Stimulated activated naive CD8-positive, alpha-beta T cell treated with anti-CD3 and anti-CD28 coated beads, Interleukin-15, amount 100 ng/mL, for 72 hours (primary cell): ENCODE measurements at regions not wholly inside any gene's neighbourhood (a gene's known extent, or its start where the extent isn't known, plus 50 kb on each side); places are given as distances from the start of the nearest gene placed in this dataset.

Experiments used
- ATAC-seq: fragments of 150-1000 bp; cut with Tn5 transposase; 2 replicates; pipeline ENCODE4 v1.10.0; 2021; ENCODE audit warnings: mild to moderate bottlenecking, moderate library complexity
- DNase-seq, 2 donors: peaks; one replicate each; pipeline ENCODE4 v3.0.0; 2021 to 2022
- H3K27ac Mint-ChIP-seq, 2 donors: one replicate each; pipeline ENCODE4 v1.8.0; 2022; ENCODE audit warnings: mild to moderate bottlenecking in 2 of 2, mixed read lengths in 2 of 2, moderate library complexity in 2 of 2
- H3K27me3 Mint-ChIP-seq: one replicate; pipeline ENCODE4 v1.8.0; 2022; ENCODE audit warnings: mixed read lengths
- H3K4me1 Mint-ChIP-seq: one replicate; pipeline ENCODE4 v1.8.0; 2022; ENCODE audit warnings: mild to moderate bottlenecking, mixed read lengths
- H3K4me3 Mint-ChIP-seq, 2 donors: one replicate each; pipeline ENCODE4 v1.8.0; 2022; ENCODE audit warnings: mild to moderate bottlenecking in 2 of 2, mixed read lengths in 2 of 2, moderate library complexity in 1 of 2
- H3K9me3 Mint-ChIP-seq, 2 donors: one replicate each; pipeline ENCODE4 v1.8.0; 2022; ENCODE audit warnings: mixed read lengths in 2 of 2

GRCh38 chr3:159447841-159448240, 540.8 kb upstream of the IL12A start:
- H3K4me3 Mint-ChIP-seq, result no peak overlapping the region
- no peak for DNase-seq
- ATAC-seq, result no peak
- H3K27ac Mint-ChIP-seq, result no peak overlapping the region
- H3K27me3 Mint-ChIP-seq, result no peaks in the 10 kb centered on the region
- H3K9me3 Mint-ChIP-seq, result peaks cover 0 to 7% of the 10 kb centered on the region in 2 donors
- no peaks in the 10 kb centered on the region for H3K4me1 Mint-ChIP-seq

- peaks cover 0 to 8% of the 10 kb centered on the region in 2 donors for H3K9me3 Mint-ChIP-seq
- DNase-seq (no peak), ATAC-seq (no peak)
- H3K4me3 Mint-ChIP-seq, result no peak overlapping the region
- no peak overlapping the region for H3K27ac Mint-ChIP-seq
- H3K4me1 Mint-ChIP-seq, result no peaks in the 10 kb centered on the region
- H3K27me3 Mint-ChIP-seq, result no peaks in the 10 kb centered on the region
Observed at GRCh38 chr3:159448902-159449301, 539.7 kb upstream of the IL12A start.

GRCh38 chr3:159451067-159451466, 537.6 kb upstream of the IL12A start:
- H3K27ac Mint-ChIP-seq, result no peak overlapping the region

GRCh38 chr3:159451482-159451881, 537.2 kb upstream of the IL12A start:
- H3K4me1 Mint-ChIP-seq, result no peaks in the 10 kb centered on the region
- H3K4me3 Mint-ChIP-seq, result no peak overlapping the region
- peaks cover 0 to 7% of the 10 kb centered on the region in 2 donors for H3K9me3 Mint-ChIP-seq
- ATAC-seq (no peak), DNase-seq (no peak)
- H3K27ac Mint-ChIP-seq, result no peak overlapping the region
- H3K27me3 Mint-ChIP-seq, result no peaks in the 10 kb centered on the region

More at GRCh38 chr3:159451067-159451466, 537.6 kb upstream of the IL12A start:
- ATAC-seq (no peak), DNase-seq (no peak)
- H3K27me3 Mint-ChIP-seq, result no peaks in the 10 kb centered on the region
- peaks cover 0 to 7% of the 10 kb centered on the region in 2 donors for H3K9me3 Mint-ChIP-seq
- no peak overlapping the region for H3K4me3 Mint-ChIP-seq
- no peaks in the 10 kb centered on the region for H3K4me1 Mint-ChIP-seq

- DNase-seq, result no peak
- H3K27me3 Mint-ChIP-seq, result no peaks in the 10 kb centered on the region
- H3K27ac Mint-ChIP-seq, result no peak overlapping the region
- H3K4me3 Mint-ChIP-seq, result no peak overlapping the region
- H3K4me1 Mint-ChIP-seq, result no peaks in the 10 kb centered on the region
- peaks cover 0 to 7% of the 10 kb centered on the region in 2 donors for H3K9me3 Mint-ChIP-seq
- ATAC-seq, result no peak
Observed at GRCh38 chr3:159453036-159453435, 535.6 kb upstream of the IL12A start.

- no peak overlapping the region for H3K4me3 Mint-ChIP-seq
- ATAC-seq (no peak), DNase-seq (no peak)
- H3K27me3 Mint-ChIP-seq, result no peaks in the 10 kb centered on the region
- H3K9me3 Mint-ChIP-seq, result peaks cover 0 to 7% of the 10 kb centered on the region in 2 donors
- H3K4me1 Mint-ChIP-seq, result no peaks in the 10 kb centered on the region
- H3K27ac Mint-ChIP-seq, result no peak overlapping the region
Observed at GRCh38 chr3:159453945-159454344, 534.7 kb upstream of the IL12A start.

GRCh38 chr3:159455741-159456181, 532.9 kb upstream of the IL12A start:
- no peak for DNase-seq
- Mint-ChIP-seq H3K27ac (no peak overlapping the region), H3K9me3 (peaks cover 0 to 7% of the 10 kb centered on the region in 2 donors), H3K4me1 (no peaks in the 10 kb centered on the region), H3K4me3 (no peak overlapping the region), H3K27me3 (no peaks in the 10 kb centered on the region)
- ATAC-seq, result no peak

GRCh38 chr3:159458010-159458409, 530.6 kb upstream of the IL12A start:
- H3K27ac Mint-ChIP-seq, result no peak overlapping the region
- H3K27me3 Mint-ChIP-seq, result no peaks in the 10 kb centered on the region
- H3K4me1 Mint-ChIP-seq, result no peaks in the 10 kb centered on the region
- peaks cover 0 to 20% of the 10 kb centered on the region in 2 donors for H3K9me3 Mint-ChIP-seq
- ATAC-seq (no peak), DNase-seq (no peak)
- no peak overlapping the region for H3K4me3 Mint-ChIP-seq

- H3K27me3 Mint-ChIP-seq, result no peaks in the 10 kb centered on the region
- no peak overlapping the region for H3K27ac Mint-ChIP-seq
- H3K4me1 Mint-ChIP-seq, result no peaks in the 10 kb centered on the region
- ATAC-seq (no peak), DNase-seq (no peak)
- H3K4me3 Mint-ChIP-seq, result no peak overlapping the region
- H3K9me3 Mint-ChIP-seq, result peaks cover 0 to 14% of the 10 kb centered on the region in 2 donors
Observed at GRCh38 chr3:159458982-159459381, 529.7 kb upstream of the IL12A start.

- Mint-ChIP-seq H3K4me3 (no peak overlapping the region), H3K9me3 (peaks cover 0 to 4% of the 10 kb centered on the region in 2 donors), H3K27me3 (no peaks in the 10 kb centered on the region), H3K27ac (no peak overlapping the region), H3K4me1 (no peaks in the 10 kb centered on the region)
- ATAC-seq (no peak), DNase-seq (no peak)
Observed at GRCh38 chr3:159472611-159473010, 516.0 kb upstream of the IL12A start.

- H3K27ac Mint-ChIP-seq, result no peak overlapping the region
- DNase-seq (no peak), ATAC-seq (no peak)
- H3K4me3 Mint-ChIP-seq, result no peak overlapping the region
- H3K4me1 Mint-ChIP-seq, result no peaks in the 10 kb centered on the region
- H3K9me3 Mint-ChIP-seq, result peaks cover 0 to 4% of the 10 kb centered on the region in 2 donors
- H3K27me3 Mint-ChIP-seq, result no peaks in the 10 kb centered on the region
Observed at GRCh38 chr3:159473206-159473605, 515.4 kb upstream of the IL12A start.

GRCh38 chr3:159480046-159480445, 508.6 kb upstream of the IL12A start:
- ATAC-seq (no peak), DNase-seq (no peak)
- H3K4me1 Mint-ChIP-seq, result no peaks in the 10 kb centered on the region
- peak overlapping the region in 1 of 2 donors; percentile 61 for H3K27ac Mint-ChIP-seq
- H3K4me3 Mint-ChIP-seq, result no peak overlapping the region
- peaks cover 4 to 6% of the 10 kb centered on the region in 2 donors for H3K9me3 Mint-ChIP-seq
- H3K27me3 Mint-ChIP-seq, result peaks cover 6% of the 10 kb centered on the region

GRCh38 chr3:159482241-159482993, 506.2 kb upstream of the IL12A start:
- H3K27ac Mint-ChIP-seq, result no peak overlapping the region
- H3K4me3 Mint-ChIP-seq, result no peak overlapping the region
- no peaks in the 10 kb centered on the region for H3K4me1 Mint-ChIP-seq
- ATAC-seq (no peak), DNase-seq (no peak)
- H3K9me3 Mint-ChIP-seq, result peaks cover 6% of the 10 kb centered on the region in 2 donors
- H3K27me3 Mint-ChIP-seq, result peaks cover 6% of the 10 kb centered on the region

- Mint-ChIP-seq H3K27ac (no peak overlapping the region), H3K4me3 (no peak overlapping the region), H3K4me1 (no peaks in the 10 kb centered on the region), H3K27me3 (peaks cover 6% of the 10 kb centered on the region), H3K9me3 (peaks cover 6% of the 10 kb centered on the region in 2 donors)
- DNase-seq (no peak), ATAC-seq (no peak)
Observed at GRCh38 chr3:159482994-159483367, 505.7 kb upstream of the IL12A start.

GRCh38 chr3:159486580-159486979, 502.1 kb upstream of the IL12A start:
- Mint-ChIP-seq H3K27me3 (no peaks in the 10 kb centered on the region), H3K4me3 (no peak overlapping the region), H3K9me3 (peaks cover 6 to 16% of the 10 kb centered on the region in 2 donors), H3K4me1 (no peaks in the 10 kb centered on the region), H3K27ac (no peak overlapping the region)
- DNase-seq, result no peak
- no peak for ATAC-seq

- Mint-ChIP-seq H3K4me1 (no peaks in the 10 kb centered on the region), H3K27ac (no peak overlapping the region), H3K4me3 (no peak overlapping the region), H3K27me3 (no peaks in the 10 kb centered on the region), H3K9me3 (peaks cover 12 to 16% of the 10 kb centered on the region in 2 donors)
- ATAC-seq (no peak), DNase-seq (no peak)
Observed at GRCh38 chr3:159487304-159487703, 501.3 kb upstream of the IL12A start.

- DNase-seq, result no peak
- Mint-ChIP-seq H3K4me1 (no peaks in the 10 kb centered on the region), H3K9me3 (peaks cover 12 to 16% of the 10 kb centered on the region in 2 donors), H3K27me3 (no peaks in the 10 kb centered on the region), H3K27ac (no peak overlapping the region), H3K4me3 (no peak overlapping the region)
- ATAC-seq, result no peak
Observed at GRCh38 chr3:159488602-159489001, 500.0 kb upstream of the IL12A start.
